ENCODE measurements at regions not wholly inside any gene's neighbourhood (a gene's known extent, or its start where the extent isn't known, plus 50 kb on each side); places are given as distances from the start of the nearest gene placed in this dataset.

- Histone ChIP-seq H3K27ac (ENCODE audit: low read depth, low read length) (no peak overlapping the region), H3K27me3 (ENCODE audit: insufficient read depth, low read length) (no peaks in the 10 kb centered on the region), H3K79me2 (ENCODE audit: insufficient read depth, low read length) (no peaks in the 10 kb centered on the region), H3K4me2 (ENCODE audit: insufficient read depth, low read length) (no peak overlapping the region), H3K9me3 (ENCODE audit: low read depth, low read length) (no peaks in the 10 kb centered on the region), H3K36me3 (ENCODE audit: insufficient read depth, low read length) (no peaks in the 10 kb centered on the region), H4K20me1 (ENCODE audit: insufficient read depth, low read length) (no peaks in the 10 kb centered on the region), H2AFZ (ENCODE audit: low read length) (no peak overlapping the region), H3K4me1 (ENCODE audit: insufficient read depth, low read length) (no peaks in the 10 kb centered on the region), H3K4me3 (ENCODE audit: insufficient read depth, low read length) (no peak overlapping the region)
- TF ChIP-seq CTCF (IDR thresholded peaks at IDR 0.05; ENCODE audit: extremely low read depth, low read depth, low read length), result no peak
- no peak for DNase-seq (ENCODE audit: insufficient read length, low spot score, missing footprints)
Measured at GRCh38 chrX:140163371-140164159, 198.2 kb upstream of the CXorf66 start.

- no peak for DNase-seq (ENCODE audit: insufficient read length, low spot score, missing footprints)
- H2AFZ ChIP-seq (ENCODE audit: low read length), result no peak overlapping the region
Measured at GRCh38 chrX:140157611-140158010, 192.3 kb upstream of the CXorf66 start.

GRCh38 chrX:140157143-140157542 is 191.8 kb upstream of the CXorf66 start:
- DNase-seq (ENCODE audit: insufficient read length, low spot score, missing footprints), result no peak
- no peak overlapping the region for H3K4me2 ChIP-seq (ENCODE audit: insufficient read depth, low read length)

More at GRCh38 chrX:140157611-140158010, 192.3 kb upstream of the CXorf66 start:
- Histone ChIP-seq H3K79me2 (ENCODE audit: insufficient read depth, low read length) (no peaks in the 10 kb centered on the region), H3K9me3 (ENCODE audit: low read depth, low read length) (no peaks in the 10 kb centered on the region), H3K4me2 (ENCODE audit: insufficient read depth, low read length) (no peak overlapping the region), H3K27me3 (ENCODE audit: insufficient read depth, low read length) (no peaks in the 10 kb centered on the region), H3K4me3 (ENCODE audit: insufficient read depth, low read length) (no peak overlapping the region), H4K20me1 (ENCODE audit: insufficient read depth, low read length) (no peaks in the 10 kb centered on the region), H3K4me1 (ENCODE audit: insufficient read depth, low read length) (no peaks in the 10 kb centered on the region), H3K36me3 (ENCODE audit: insufficient read depth, low read length) (no peaks in the 10 kb centered on the region), H3K27ac (ENCODE audit: low read depth, low read length) (no peak overlapping the region)
- TF ChIP-seq CTCF (IDR thresholded peaks at IDR 0.05; ENCODE audit: extremely low read depth, low read depth, low read length), result no peak

More at GRCh38 chrX:140157143-140157542, 191.8 kb upstream of the CXorf66 start:
- no peak overlapping the region for H3K4me3 ChIP-seq (ENCODE audit: insufficient read depth, low read length)
- H3K36me3 ChIP-seq (ENCODE audit: insufficient read depth, low read length), result no peaks in the 10 kb centered on the region
- no peaks in the 10 kb centered on the region for H4K20me1 ChIP-seq (ENCODE audit: insufficient read depth, low read length)
- no peaks in the 10 kb centered on the region for H3K4me1 ChIP-seq (ENCODE audit: insufficient read depth, low read length)
- no peak overlapping the region for H2AFZ ChIP-seq (ENCODE audit: low read length)
- no peaks in the 10 kb centered on the region for H3K9me3 ChIP-seq (ENCODE audit: low read depth, low read length)
- no peaks in the 10 kb centered on the region for H3K27me3 ChIP-seq (ENCODE audit: insufficient read depth, low read length)
- no peak for TF ChIP-seq CTCF (IDR thresholded peaks at IDR 0.05; ENCODE audit: extremely low read depth, low read depth, low read length)
- no peaks in the 10 kb centered on the region for H3K79me2 ChIP-seq (ENCODE audit: insufficient read depth, low read length)
- no peak overlapping the region for H3K27ac ChIP-seq (ENCODE audit: low read depth, low read length)

Data from osteoblast (primary cell).